HG02870 (cell line): ENCODE measurements at regions not wholly inside any gene's neighbourhood (a gene's known extent, or its start where the extent isn't known, plus 50 kb on each side); places are given as distances from the start of the nearest gene placed in this dataset.
A peak's percentile ranks its signal among the peaks of the same experiment; 100 is the strongest.

Source experiments
- ATAC-seq: cut with Tn5 transposase; IDR thresholded peaks from one replicate; pipeline ENCODE4 v1.9.1; 2021; ENCODE audit warnings: mild to moderate bottlenecking, moderate library complexity; ENCODE audit not compliant: unreplicated experiment

GRCh38 chr10:3016016-3016415 is 51.3 kb upstream of the PFKP start:
- no peak for ATAC-seq

GRCh38 chr10:3014968-3015367 is 52.4 kb upstream of the PFKP start:
- ATAC-seq = no peak

GRCh38 chr10:3012223-3012622 is 55.1 kb upstream of the PFKP start:
- no peak for ATAC-seq

- no peak for ATAC-seq
These were observed 56.4 kb upstream of the PFKP start for GRCh38 chr10:3010816-3011460.

- ATAC-seq = no peak
These were observed 57.0 kb upstream of the PFKP start for GRCh38 chr10:3010334-3010733.

- ATAC-seq = no peak
These were observed 58.0 kb upstream of the PFKP start for GRCh38 chr10:3009341-3009740.

- no peak for ATAC-seq
These were observed 58.7 kb upstream of the PFKP start for GRCh38 chr10:3008518-3009195.

- no peak for ATAC-seq
These were observed 60.7 kb upstream of the PFKP start for GRCh38 chr10:3006607-3007006.

- ATAC-seq = no peak
These were observed 61.3 kb upstream of the PFKP start for GRCh38 chr10:3006093-3006492.

GRCh38 chr10:3002304-3002703 is 65.0 kb upstream of the PFKP start:
- no peak for ATAC-seq

- ATAC-seq = no peak
These were observed 67.3 kb upstream of the PFKP start for GRCh38 chr10:3000048-3000447.

- no peak for ATAC-seq
These were observed 73.0 kb upstream of the PFKP start for GRCh38 chr10:2994221-2994961.

- ATAC-seq = no peak
These were observed 73.7 kb upstream of the PFKP start for GRCh38 chr10:2993636-2994035.

GRCh38 chr10:2992401-2993198 is 74.7 kb upstream of the PFKP start:
- ATAC-seq = no peak

- ATAC-seq = no peak
These were observed 76.6 kb upstream of the PFKP start for GRCh38 chr10:2990764-2991163.

- ATAC-seq = no peak
These were observed 77.9 kb upstream of the PFKP start for GRCh38 chr10:2989292-2989947.

- ATAC-seq = no peak
These were observed 80.1 kb upstream of the PFKP start for GRCh38 chr10:2987185-2987768.

- peak; percentile 29 for ATAC-seq
These were observed 81.0 kb upstream of the PFKP start for GRCh38 chr10:2986391-2986801.

GRCh38 chr10:2985729-2986232 is 81.6 kb upstream of the PFKP start:
- no peak for ATAC-seq

- ATAC-seq = peak; percentile 49
These were observed 82.7 kb upstream of the PFKP start for GRCh38 chr10:2984682-2985081.
